Adipocyte (in vitro differentiated cells): ENCODE measurements at regions not wholly inside any gene's neighbourhood (a gene's known extent, or its start where the extent isn't known, plus 50 kb on each side); places are given as distances from the start of the nearest gene placed in this dataset.

Source experiments
- DNase-seq: peaks from one replicate; pipeline ENCODE4 v3.0.0-alpha.2; 2015; ENCODE audit warnings: low read depth
- H3K27me3 ChIP-seq: replicated peaks from 2 replicates; pipeline ENCODE4 v1.7.0; 2013; ENCODE audit warnings: mild to moderate bottlenecking, low read length, moderate library complexity; ENCODE audit not compliant: control insufficient read depth, insufficient read depth
- H3K36me3 ChIP-seq: 2 replicates; pipeline ENCODE4 v1.7.0; 2013; ENCODE audit warnings: low read length, mild to moderate bottlenecking, moderate library complexity; ENCODE audit not compliant: control insufficient read depth, insufficient read depth, severe bottlenecking
- H3K4me1 ChIP-seq: 2 replicates; pipeline ENCODE4 v1.7.0; 2013; ENCODE audit warnings: mild to moderate bottlenecking, low read length, moderate library complexity; ENCODE audit not compliant: control insufficient read depth, insufficient read depth
- H3K4me3 ChIP-seq: 2 replicates; pipeline ENCODE4 v1.7.0; 2013; ENCODE audit warnings: mild to moderate bottlenecking, low read length, moderate library complexity
- H3K9ac ChIP-seq: 2 replicates; pipeline ENCODE4 v1.7.0; 2013; ENCODE audit warnings: mild to moderate bottlenecking, low read length, moderate library complexity
- H3K9me3 ChIP-seq: 2 replicates; pipeline ENCODE4 v1.7.0; 2013; ENCODE audit warnings: mild to moderate bottlenecking, low read length, moderate library complexity; ENCODE audit not compliant: control insufficient read depth

DNA sequence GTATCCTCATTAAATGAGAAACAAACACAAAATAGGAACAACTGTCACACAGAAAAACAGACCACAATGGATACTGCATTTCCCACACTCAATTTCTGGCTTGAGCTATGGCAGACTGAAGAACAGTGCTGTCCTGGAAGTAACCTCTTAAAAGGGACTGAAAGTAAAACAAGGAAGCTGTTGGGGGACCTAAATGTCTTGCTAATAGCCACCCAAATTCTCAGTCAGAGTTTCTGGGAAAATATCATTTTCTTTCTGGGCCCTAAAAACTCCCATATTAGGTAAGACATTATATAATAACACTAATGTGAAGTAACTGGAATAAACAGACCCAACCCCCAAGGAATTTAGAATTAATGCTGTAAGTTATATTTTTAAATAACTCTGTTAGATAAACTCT lies 80.9 kb upstream of the TFEC start:
- DNase-seq = no peak
- H3K36me3 ChIP-seq = no peaks in the 10 kb centered on the region
- H3K9ac ChIP-seq = no peak overlapping the region
- H3K4me1 ChIP-seq = no peaks in the 10 kb centered on the region
- no peak overlapping the region for H3K4me3 ChIP-seq
- peaks cover 8% of the 10 kb centered on the region for H3K9me3 ChIP-seq
- H3K27me3 ChIP-seq = no peaks in the 10 kb centered on the region

DNA sequence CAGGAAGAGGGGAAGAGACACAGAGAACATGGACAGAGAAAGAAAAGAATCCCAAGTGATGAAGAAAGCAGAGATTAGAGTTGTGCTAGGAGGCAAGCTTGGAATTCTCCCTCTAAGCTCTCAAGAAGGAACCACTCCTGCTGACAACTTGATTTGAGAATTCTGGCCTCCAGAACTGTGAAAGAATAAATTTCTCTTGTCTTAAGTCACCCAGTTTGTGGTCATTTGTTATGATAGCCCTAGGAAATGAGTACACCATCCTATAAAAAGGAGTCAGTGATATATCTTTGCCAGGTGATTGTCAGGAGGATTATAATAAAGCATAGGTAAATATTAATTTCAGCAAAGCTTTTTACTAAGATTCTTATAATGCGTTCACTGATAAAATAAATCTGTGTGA lies 82.7 kb upstream of the TFEC start:
- H3K9me3 ChIP-seq = peaks cover 8% of the 10 kb centered on the region
- no peak overlapping the region for H3K9ac ChIP-seq
- no peak for DNase-seq
- H3K4me3 ChIP-seq = no peak overlapping the region
- H3K4me1 ChIP-seq = no peaks in the 10 kb centered on the region
- no peaks in the 10 kb centered on the region for H3K27me3 ChIP-seq
- H3K36me3 ChIP-seq = no peaks in the 10 kb centered on the region

DNA sequence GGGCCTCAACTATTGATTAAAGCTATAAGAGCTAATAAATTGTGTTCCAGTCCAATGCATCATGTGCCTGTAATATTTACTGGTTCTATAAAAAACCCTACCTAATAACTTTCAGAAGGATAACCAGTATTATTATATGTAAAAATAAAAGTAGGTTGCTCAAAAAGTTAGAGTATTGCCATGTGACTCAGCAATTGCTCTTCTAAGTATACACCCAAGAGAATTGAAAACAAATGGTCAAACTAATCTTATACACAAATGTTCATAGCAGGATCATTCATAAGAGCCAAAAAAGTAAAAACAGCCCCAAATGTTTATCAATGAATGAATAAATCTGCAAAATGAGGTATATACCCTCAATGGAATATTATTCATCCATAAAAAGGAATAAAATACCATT lies 89.5 kb upstream of the TES start:
- Histone ChIP-seq H3K4me3 (no peak overlapping the region), H3K27me3 (no peaks in the 10 kb centered on the region)

DNA sequence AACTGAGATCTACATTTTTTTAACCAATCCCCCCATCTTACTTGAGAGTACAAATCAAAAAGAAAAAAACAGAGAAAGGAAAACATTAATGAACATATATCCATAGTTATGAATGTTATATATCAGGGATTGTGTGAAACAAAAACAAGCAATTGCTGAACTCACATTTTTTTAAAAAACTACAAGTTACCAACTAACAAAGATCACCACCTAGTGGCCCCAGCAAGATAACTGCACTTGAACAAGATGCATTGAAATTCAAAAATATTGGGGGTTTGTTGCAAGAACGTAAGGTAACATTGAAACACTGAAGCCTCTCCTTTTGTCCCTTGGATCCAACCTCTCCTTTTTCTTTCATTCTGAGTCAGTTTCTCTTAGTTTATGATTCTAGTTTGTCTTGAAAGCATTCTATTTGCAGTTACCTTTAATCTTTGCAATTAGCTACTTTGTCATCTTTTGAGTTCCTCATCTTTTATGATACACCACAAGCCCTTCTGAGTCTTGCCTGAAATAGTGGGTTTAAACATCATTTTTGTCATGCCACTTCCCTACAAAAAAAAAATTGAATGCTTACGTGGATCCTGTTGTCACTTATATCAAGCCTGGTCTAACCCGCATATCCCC lies 87.3 kb upstream of the TES start:
- H3K9me3 ChIP-seq = peaks cover 5% of the 10 kb centered on the region
- H3K27me3 ChIP-seq = no peaks in the 10 kb centered on the region
- no peak overlapping the region for H3K9ac ChIP-seq
- no peaks in the 10 kb centered on the region for H3K36me3 ChIP-seq
- DNase-seq = peak; percentile 82
- peaks cover 4% of the 10 kb centered on the region for H3K4me1 ChIP-seq
- H3K4me3 ChIP-seq = no peak overlapping the region

More for the DNA sequence above, 89.5 kb upstream of the TES start:
- no peak overlapping the region for H3K9ac ChIP-seq
- no peaks in the 10 kb centered on the region for H3K36me3 ChIP-seq
- DNase-seq = peak; percentile 36
- peaks cover 4% of the 10 kb centered on the region for H3K4me1 ChIP-seq
- no peaks in the 10 kb centered on the region for H3K9me3 ChIP-seq

DNA sequence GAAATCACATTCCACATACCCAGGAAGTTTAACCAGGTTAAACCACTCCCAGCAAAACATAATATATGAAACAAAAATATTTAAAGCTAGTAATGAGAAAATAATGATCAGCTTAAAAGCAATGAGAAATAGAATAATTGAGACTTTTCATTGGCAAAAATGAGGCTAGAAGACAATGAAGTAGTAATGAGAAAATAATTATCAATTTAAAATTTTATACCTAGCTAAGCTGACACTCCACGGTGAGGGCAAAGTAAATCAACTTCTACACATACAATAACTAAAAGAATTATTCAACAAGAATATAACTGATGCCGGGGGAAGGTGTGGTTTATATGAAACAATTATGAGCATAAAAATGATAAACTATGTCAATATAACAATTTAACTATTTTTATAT lies 82.2 kb upstream of the TES start:
- no peaks in the 10 kb centered on the region for H3K4me1 ChIP-seq
- H3K27me3 ChIP-seq = no peaks in the 10 kb centered on the region
- DNase-seq = no peak
- no peaks in the 10 kb centered on the region for H3K36me3 ChIP-seq
- peaks cover 12% of the 10 kb centered on the region for H3K9me3 ChIP-seq
- no peak overlapping the region for H3K9ac ChIP-seq
- H3K4me3 ChIP-seq = no peak overlapping the region

DNA sequence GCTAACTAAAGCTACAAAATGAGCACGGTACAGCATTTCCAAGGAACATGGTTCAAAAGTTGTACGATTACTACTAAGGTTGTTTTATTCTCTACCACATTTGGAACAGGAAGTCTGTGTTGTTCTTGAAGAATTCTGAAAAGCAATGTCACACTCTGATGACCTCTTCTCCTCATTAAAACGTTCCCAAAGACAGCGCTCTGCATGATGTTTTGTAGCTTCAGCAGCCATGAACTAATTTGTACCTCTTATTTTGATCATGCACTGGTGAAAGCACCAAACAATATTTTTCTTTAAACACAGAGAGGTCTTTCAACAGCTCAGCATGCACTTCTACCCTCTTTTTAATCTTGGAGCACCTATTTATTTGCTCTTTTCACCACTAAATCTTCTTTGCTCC lies 75.0 kb upstream of the TES start:
- Histone ChIP-seq H3K36me3 (no peaks in the 10 kb centered on the region), H3K27me3 (no peaks in the 10 kb centered on the region), H3K4me3 (no peak overlapping the region), H3K9me3 (no peaks in the 10 kb centered on the region), H3K4me1 (peaks cover 21% of the 10 kb centered on the region), H3K9ac (no peak overlapping the region)
- DNase-seq = no peak

DNA sequence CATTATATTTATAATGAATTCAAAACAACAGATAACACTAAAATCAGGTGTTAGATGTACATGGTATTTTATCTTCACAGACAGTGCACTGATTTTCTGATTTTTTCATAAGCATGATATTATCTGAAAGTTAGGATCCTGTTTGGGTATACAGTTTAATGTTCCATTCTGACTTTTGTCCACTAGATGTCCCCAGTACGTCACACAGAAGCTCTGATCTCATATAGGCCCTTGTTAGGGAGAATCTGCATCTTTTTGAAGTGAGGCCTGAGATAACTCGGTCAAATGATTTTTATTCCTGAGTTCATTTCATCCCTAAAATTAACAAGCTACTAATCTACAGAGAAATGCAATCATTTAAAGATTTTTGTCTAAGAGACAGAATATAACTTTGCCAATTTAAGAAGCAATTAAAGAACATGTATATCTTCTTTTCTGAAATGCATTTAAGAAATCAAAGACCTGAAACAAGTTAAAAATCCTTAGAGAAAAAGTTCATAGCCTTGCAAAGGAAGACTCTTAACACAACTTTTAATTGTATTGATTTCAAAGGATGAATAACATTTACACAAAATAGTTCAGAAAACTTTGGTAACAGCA lies 72.0 kb upstream of the TES start:
- no peak overlapping the region for H3K4me3 ChIP-seq
- peak; percentile 85 for DNase-seq

DNA sequence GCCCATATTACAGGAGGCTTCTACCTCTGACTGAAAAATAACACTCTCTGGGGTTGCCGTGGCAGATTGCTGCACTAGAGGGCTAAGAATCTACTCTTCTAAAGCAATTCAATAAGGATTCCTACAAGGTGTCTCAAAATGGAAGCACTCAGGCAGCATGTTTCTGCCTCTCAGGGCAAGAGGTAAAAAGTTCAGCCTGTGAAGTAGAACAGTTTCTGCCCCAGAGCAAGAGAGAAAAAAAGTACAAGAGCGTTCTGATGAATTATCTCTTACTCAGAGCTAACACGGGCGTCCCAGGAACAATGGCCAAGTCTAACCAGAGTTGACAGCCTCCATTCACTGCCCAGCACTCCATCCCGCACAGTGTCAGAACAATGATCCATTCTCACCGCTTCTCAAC lies 71.3 kb upstream of the TES start:
- H3K9me3 ChIP-seq = no peaks in the 10 kb centered on the region
- DNase-seq = peak; percentile 18
- H3K4me3 ChIP-seq = no peak overlapping the region
- no peaks in the 10 kb centered on the region for H3K27me3 ChIP-seq
- H3K4me1 ChIP-seq = peaks cover 24% of the 10 kb centered on the region
- H3K36me3 ChIP-seq = no peaks in the 10 kb centered on the region
- peak overlapping the region; percentile 36 for H3K9ac ChIP-seq

More for the DNA sequence above, 72.0 kb upstream of the TES start:
- peak overlapping the region; percentile 36 for H3K9ac ChIP-seq
- H3K9me3 ChIP-seq = no peaks in the 10 kb centered on the region
- H3K4me1 ChIP-seq = peaks cover 24% of the 10 kb centered on the region
- H3K27me3 ChIP-seq = no peaks in the 10 kb centered on the region
- no peaks in the 10 kb centered on the region for H3K36me3 ChIP-seq

DNA sequence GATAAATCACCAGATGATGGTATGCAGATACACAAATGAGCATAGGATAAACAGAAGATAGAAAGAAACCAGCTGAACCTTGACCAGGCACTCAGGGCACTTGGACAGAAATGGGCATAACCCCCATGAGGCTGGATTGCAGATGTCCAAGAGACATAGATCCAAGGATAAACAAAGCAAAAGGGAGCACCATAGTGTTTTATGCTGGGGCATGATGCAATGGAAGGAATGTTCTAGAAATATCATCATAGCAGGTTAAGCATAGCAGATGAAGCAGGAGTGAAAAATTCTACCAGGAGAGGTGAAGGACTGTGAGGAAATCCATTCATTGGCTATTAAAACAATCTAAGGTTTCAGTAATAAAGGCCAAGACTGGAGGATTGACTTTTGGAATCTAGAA lies 70.5 kb upstream of the TES start:
- Histone ChIP-seq H3K36me3 (no peaks in the 10 kb centered on the region), H3K9me3 (no peaks in the 10 kb centered on the region), H3K27me3 (no peaks in the 10 kb centered on the region), H3K9ac (no peak overlapping the region), H3K4me3 (no peak overlapping the region), H3K4me1 (peaks cover 24% of the 10 kb centered on the region)
- peak; percentile 42 for DNase-seq

DNA sequence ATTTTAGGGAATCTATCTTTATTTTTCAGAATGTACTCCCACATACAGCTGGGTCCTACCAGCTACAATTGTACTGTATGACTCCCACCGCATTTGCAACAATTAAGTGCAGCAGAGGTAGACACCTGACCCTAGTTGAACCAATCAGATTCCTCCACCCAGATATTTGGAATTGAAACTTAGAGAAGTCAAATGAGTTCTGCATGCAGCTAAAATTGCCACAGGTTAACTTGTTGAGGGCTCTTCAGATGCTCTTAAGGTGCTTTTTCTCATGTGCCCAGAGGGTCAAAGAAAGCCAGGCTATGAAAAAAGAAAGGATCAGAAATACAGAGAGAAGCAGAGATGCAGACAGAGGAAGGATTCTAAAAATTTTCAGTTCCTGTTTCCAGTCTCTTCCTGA lies 68.0 kb upstream of the TES start:
- H3K9me3 ChIP-seq = no peaks in the 10 kb centered on the region
- H3K27me3 ChIP-seq = no peaks in the 10 kb centered on the region
- no peaks in the 10 kb centered on the region for H3K36me3 ChIP-seq
- no peak overlapping the region for H3K9ac ChIP-seq
- H3K4me3 ChIP-seq = no peak overlapping the region
- DNase-seq = no peak
- H3K4me1 ChIP-seq = peaks cover 24% of the 10 kb centered on the region

DNA sequence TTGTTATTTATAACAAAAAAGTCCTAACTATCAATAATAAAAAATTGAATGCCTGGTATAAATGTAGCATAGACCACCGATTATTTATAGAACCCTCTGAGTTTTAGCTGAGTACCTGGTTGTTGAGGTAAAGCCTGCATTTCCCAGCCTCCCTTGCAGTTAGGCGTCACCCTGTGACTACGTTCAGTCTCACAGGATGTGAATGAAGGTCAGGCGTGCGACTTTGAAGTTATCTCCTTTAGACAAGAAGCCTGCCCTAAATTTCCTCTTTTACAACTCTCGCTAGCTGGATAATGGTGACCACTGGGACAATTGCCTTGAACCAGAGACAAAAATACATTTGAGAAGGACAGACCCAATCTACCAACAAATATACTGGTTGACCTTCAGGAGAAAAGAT lies 67.5 kb upstream of the TES start:
- DNase-seq = no peak
- H3K27me3 ChIP-seq = no peaks in the 10 kb centered on the region
- no peaks in the 10 kb centered on the region for H3K36me3 ChIP-seq
- H3K4me3 ChIP-seq = no peak overlapping the region
- H3K9ac ChIP-seq = no peak overlapping the region
- H3K9me3 ChIP-seq = no peaks in the 10 kb centered on the region
- peaks cover 24% of the 10 kb centered on the region for H3K4me1 ChIP-seq
